Natural killer cell (primary cell): ENCODE measurements at regions not wholly inside any gene's neighbourhood (a gene's known extent, or its start where the extent isn't known, plus 50 kb on each side); places are given as distances from the start of the nearest gene placed in this dataset.

Experiments
- ATAC-seq, 3 donors: fragments of 150-1000 bp in 2 of 3; fragments of 200-7000 bp in 1 of 3; cut with Tn5 transposase; 1 replicate in 1 of 3; 2 replicates in 2 of 3; pipeline ENCODE4 v1.10.0; 2021; ENCODE audit warnings: mild to moderate bottlenecking in 2 of 3, moderate library complexity in 2 of 3
- DNase-seq, 2 donors: peaks; one replicate each; pipeline versions ENCODE4 v3.0.0 to v3.0.0-alpha.2; 2013 to 2021; ENCODE audit warnings: mixed read lengths in 1 of 2
- H3K27ac ChIP-seq: one replicate; pipeline ENCODE4 v1.5.1; 2013; ENCODE audit warnings: mild to moderate bottlenecking, low read length
- H3K27me3 ChIP-seq: one replicate; pipeline ENCODE4 v1.6.1; 2013; ENCODE audit warnings: low read length; ENCODE audit not compliant: control insufficient read depth, insufficient read depth
- H3K36me3 ChIP-seq: one replicate; pipeline ENCODE4 v1.6.1; 2013; ENCODE audit warnings: low read length; ENCODE audit not compliant: control insufficient read depth, insufficient read depth
- H3K4me1 ChIP-seq: one replicate; pipeline ENCODE4 v1.6.1; 2013; ENCODE audit warnings: low read length; ENCODE audit not compliant: control insufficient read depth, insufficient read depth
- H3K4me3 ChIP-seq: one replicate; pipeline ENCODE4 v1.5.1; 2013; ENCODE audit warnings: low read length
- H3K9me3 ChIP-seq: one replicate; pipeline ENCODE4 v1.6.1; 2013; ENCODE audit warnings: low read length; ENCODE audit not compliant: control insufficient read depth, insufficient read depth
- H3K27ac Mint-ChIP-seq, 2 donors: one replicate each; pipeline ENCODE4 v1.8.0; 2022; ENCODE audit warnings: mild to moderate bottlenecking in 2 of 2, mixed read lengths in 2 of 2, moderate library complexity in 1 of 2
- H3K27me3 Mint-ChIP-seq, 2 donors: one replicate each; pipeline ENCODE4 v1.8.0; 2022; ENCODE audit warnings: low read depth in 2 of 2, mixed read lengths in 2 of 2
- H3K36me3 Mint-ChIP-seq: one replicate; pipeline ENCODE4 v1.8.0; 2022; ENCODE audit warnings: mixed read lengths
- H3K4me1 Mint-ChIP-seq, 2 donors: one replicate each; pipeline ENCODE4 v1.8.0; 2022; ENCODE audit warnings: mixed read lengths in 2 of 2
- H3K4me3 Mint-ChIP-seq: one replicate; pipeline ENCODE4 v1.8.0; 2022; ENCODE audit warnings: mild to moderate bottlenecking, moderate library complexity, mixed read lengths
- H3K9me3 Mint-ChIP-seq, 2 donors: one replicate each; pipeline ENCODE4 v1.8.0; 2022; ENCODE audit warnings: mixed read lengths in 2 of 2
- CTCF ChIP-seq: fragments of 200-600 bp; IDR thresholded peaks from one replicate; pipeline ENCODE4 v1.8.0; 2022; ENCODE audit warnings: antibody characterized with exemption
- WGBS: methylation state at CpG from one replicate; pipeline ENCODE4 v1.1.7; 2013; ENCODE audit warnings: missing lambda C conversion rate; ENCODE audit not compliant: insufficient coverage; 5-methylcytosine and 5-hydroxymethylcytosine counted together
- intact Hi-C: fragments of 100-400 bp; cut with micrococcal nuclease; formaldehyde crosslinking; loops from one replicate; pipeline ENCODE4 v1.14.2; 2022

GRCh38 chr3:145798696-145799537 lies 362.1 kb downstream of the PLOD2 start:
- no peak overlapping the region for H3K27ac ChIP-seq
- H3K9me3 ChIP-seq = peaks cover 4% of the 10 kb centered on the region
- no peaks in the 10 kb centered on the region for H3K36me3 ChIP-seq
- Mint-ChIP-seq H3K9me3 (peaks cover 16 to 24% of the 10 kb centered on the region in 2 donors), H3K27ac (no peak overlapping the region), H3K36me3 (no peaks in the 10 kb centered on the region), H3K27me3 (no peaks in the 10 kb centered on the region), H3K4me3 (no peak overlapping the region), H3K4me1 (no peaks in the 10 kb centered on the region)
- ATAC-seq = no peak
- no peak for TF ChIP-seq CTCF
- DNase-seq = no peak
- no peaks in the 10 kb centered on the region for H3K27me3 ChIP-seq
- intact Hi-C loops = no loop called here
- WGBS = 89% methylated on average over 7 of the region's 9 CpGs
- no peak overlapping the region for H3K4me3 ChIP-seq
- no peaks in the 10 kb centered on the region for H3K4me1 ChIP-seq

GRCh38 chr3:145801696-145802095 lies 359.3 kb downstream of the PLOD2 start:
- H3K27me3 ChIP-seq = no peaks in the 10 kb centered on the region
- no peak for TF ChIP-seq CTCF
- Mint-ChIP-seq H3K27me3 (no peaks in the 10 kb centered on the region), H3K27ac (no peak overlapping the region), H3K4me3 (no peak overlapping the region), H3K4me1 (no peaks in the 10 kb centered on the region), H3K9me3 (peaks cover 8 to 13% of the 10 kb centered on the region in 2 donors), H3K36me3 (no peaks in the 10 kb centered on the region)
- no peak overlapping the region for H3K4me3 ChIP-seq
- H3K4me1 ChIP-seq = no peaks in the 10 kb centered on the region
- DNase-seq = no peak
- ATAC-seq = no peak
- H3K9me3 ChIP-seq = peaks cover 4% of the 10 kb centered on the region
- no peak overlapping the region for H3K27ac ChIP-seq
- intact Hi-C loops = no loop called here
- H3K36me3 ChIP-seq = no peaks in the 10 kb centered on the region

- no peaks in the 10 kb centered on the region for H3K9me3 ChIP-seq
- no peak overlapping the region for H3K27ac ChIP-seq
- no peak for ATAC-seq
- H3K27ac Mint-ChIP-seq = no peak overlapping the region
- no peaks in the 10 kb centered on the region for H3K36me3 ChIP-seq
- H3K9me3 Mint-ChIP-seq = peaks cover 0 to 5% of the 10 kb centered on the region in 2 donors
- H3K4me3 ChIP-seq = no peak overlapping the region
- DNase-seq = no peak
- intact Hi-C loops = no loop called here
- no peaks in the 10 kb centered on the region for H3K4me1 Mint-ChIP-seq
- WGBS = 47% methylated on average over 3 of the region's 3 CpGs
- H3K27me3 ChIP-seq = no peaks in the 10 kb centered on the region
- no peak overlapping the region for H3K4me3 Mint-ChIP-seq
- no peaks in the 10 kb centered on the region for H3K27me3 Mint-ChIP-seq
- no peaks in the 10 kb centered on the region for H3K4me1 ChIP-seq
- H3K36me3 Mint-ChIP-seq = peaks cover 8% of the 10 kb centered on the region
- TF ChIP-seq CTCF = no peak
Measured at GRCh38 chr3:145807990-145808389, 353.0 kb downstream of the PLOD2 start.

- Histone ChIP-seq H3K4me3 (no peak overlapping the region), H3K27me3 (no peaks in the 10 kb centered on the region), H3K36me3 (no peaks in the 10 kb centered on the region), H3K4me1 (no peaks in the 10 kb centered on the region), H3K27ac (no peak overlapping the region), H3K9me3 (no peaks in the 10 kb centered on the region)
- H3K9me3 Mint-ChIP-seq = peaks cover 2 to 8% of the 10 kb centered on the region in 2 donors
- no peak overlapping the region for H3K27ac Mint-ChIP-seq
- DNase-seq (no peak), ATAC-seq (no peak)
- WGBS = 50% methylated on average over 2 of the region's 5 CpGs
- H3K4me1 Mint-ChIP-seq = no peaks in the 10 kb centered on the region
- TF ChIP-seq CTCF = no peak
- peaks cover 8% of the 10 kb centered on the region for H3K36me3 Mint-ChIP-seq
- H3K27me3 Mint-ChIP-seq = no peaks in the 10 kb centered on the region
- intact Hi-C loops = no loop called here
- H3K4me3 Mint-ChIP-seq = no peak overlapping the region
Measured at GRCh38 chr3:145812391-145812790, 348.6 kb downstream of the PLOD2 start.
